K562 (cell line): ENCODE measurements at regions not wholly inside any gene's neighbourhood (a gene's known extent, or its start where the extent isn't known, plus 50 kb on each side); places are given as distances from the start of the nearest gene placed in this dataset.

ENCODE experiments used
- ATF7 ChIP-seq: fragments of 450-650 bp; IDR thresholded peaks from 2 replicates; pipeline ENCODE4 v1.7.1; 2014; ENCODE audit warnings: mild to moderate bottlenecking, moderate library complexity
- CTCF ChIP-seq, 3 experiments: IDR thresholded peaks in 2 of 3; conservative IDR thresholded peaks in 1 of 3; 2 replicates each; pipeline ENCODE4 v1.5.1; 2011 to 2012; ENCODE audit warnings: low read length in 3 of 3, mild to moderate bottlenecking in 3 of 3, control low read depth in 2 of 3, improper control_type of control experiment in 1 of 3, inconsistent platforms in 1 of 3, low read depth in 1 of 3, mixed read lengths in 1 of 3, moderate library complexity in 1 of 3; ENCODE audit not compliant: insufficient read depth in 2 of 3
- EHMT2 ChIP-seq: fragments of 450-650 bp; IDR thresholded peaks from 2 replicates; pipeline ENCODE4 v1.6.1; 2018; ENCODE audit warnings: antibody characterized with exemption
- ESRRB ChIP-seq: fragments of 250-450 bp; sonication (Bioruptor Pico); IDR thresholded peaks from 2 replicates; pipeline ENCODE4 v1.5.0; 2020; ENCODE audit warnings: mild to moderate bottlenecking, moderate library complexity, borderline replicate concordance
- HCFC1 ChIP-seq: IDR thresholded peaks from 2 replicates; pipeline ENCODE4 v1.6.1; 2012; ENCODE audit warnings: low read depth, low read length, improper control_type of control experiment
- MAFG ChIP-seq: fragments of 450-650 bp; conservative IDR thresholded peaks from 2 replicates; pipeline ENCODE4 v1.6.1; 2016; ENCODE audit warnings: missing genetic modification characterization, missing compliant biosample characterization
- PBX2 ChIP-seq, 2 experiments: IDR thresholded peaks in 1 of 2; conservative IDR thresholded peaks in 1 of 2; 2 replicates each; pipeline ENCODE4 v1.6.1; 2016; ENCODE audit warnings: low read depth in 2 of 2, mild to moderate bottlenecking in 1 of 2, missing compliant biosample characterization in 1 of 2, missing genetic modification characterization in 1 of 2, moderate library complexity in 1 of 2
- SMAD3 ChIP-seq: fragments of 450-650 bp; formaldehyde crosslinking; conservative IDR thresholded peaks from 2 replicates; pipeline ENCODE4 v1.4.0; 2020; ENCODE audit warnings: mild to moderate bottlenecking
- VEZF1 ChIP-seq: fragments of 200-800 bp; sonication (Bioruptor generic); IDR thresholded peaks from 2 replicates; pipeline ENCODE4 v1.6.1; 2017; ENCODE audit warnings: missing genetic modification characterization, missing compliant biosample characterization

- no peak for TF ChIP-seq CTCF (IDR thresholded peaks at IDR 0.05 in 2 of 3, conservative IDR thresholded peaks at IDR 0.05 in 1 of 3; ENCODE audit: insufficient read depth in 2 of 3, low read depth in 1 of 3, low read length in 3 of 3)
- no peak for TF ChIP-seq SMAD3 (CRISPR knock-in tag)
- TF ChIP-seq ATF7, result no peak
- TF ChIP-seq HCFC1, result no peak
- no peak for TF ChIP-seq EHMT2
- TF ChIP-seq ESRRB (CRISPR knock-in tag), result no peak
- no peak for TF ChIP-seq VEZF1
- TF ChIP-seq PBX2 (CRISPR knock-in tag; IDR thresholded peaks at IDR 0.05; ENCODE audit: low read depth), result no peak
- TF ChIP-seq PBX2 (tag; conservative IDR thresholded peaks at IDR 0.05; ENCODE audit: low read depth), result no peak
- no peak for TF ChIP-seq MAFG
Measured at GRCh38 chr11:112589155-112589554, 328.5 kb upstream of the PLET1 start (continued).
